ENCODE measurements at regions not wholly inside any gene's neighbourhood (a gene's known extent, or its start where the extent isn't known, plus 50 kb on each side); places are given as distances from the start of the nearest gene placed in this dataset.
"Not testable (repeated sequence)": the region's sequence is repeated elsewhere in the genome, so short reads cannot be mapped to it uniquely, and the experiment has no call there.

GRCh38 chr4:75180790-75181776, 248.2 kb downstream of the PARM1 start:
- intact Hi-C loops (cut with DNase I), result no loop called here
- Histone ChIP-seq H3K4me3 (ENCODE audit: low read length in 2 of 2) (no peak overlapping the region), H3K36me3 (ENCODE audit: control insufficient read depth in 1 of 2, insufficient read depth in 2 of 2, low read length in 1 of 2) (no peaks in the 10 kb centered on the region), H3K27ac (ENCODE audit: low read depth in 1 of 2, low read length in 2 of 2) (no peak overlapping the region), H3K27me3 (ENCODE audit: control insufficient read depth in 1 of 2, insufficient read depth in 2 of 2, low read length in 1 of 2) (no peaks in the 10 kb centered on the region), H3K4me1 (ENCODE audit: control insufficient read depth in 1 of 2, insufficient read depth in 2 of 2, low read length in 2 of 2) (no peaks in the 10 kb centered on the region), H3K9me3 (ENCODE audit: control insufficient read depth, low read length) (no peaks in the 10 kb centered on the region)
- WGBS, 2 donors, result 79 to 83% methylated on average over 10 of the region's 10 CpGs
- ATAC-seq (ENCODE audit: low FRiP score) (no peak), DNase-seq (peak; percentile 47 to 75)

GRCh38 chr4:75180217-75180616, 247.3 kb downstream of the PARM1 start:
- no peaks in the 10 kb centered on the region for H3K9me3 ChIP-seq (ENCODE audit: control insufficient read depth, low read length)
- H3K4me1 ChIP-seq (ENCODE audit: control insufficient read depth in 1 of 2, insufficient read depth in 2 of 2, low read length in 2 of 2), result no peaks in the 10 kb centered on the region
- intact Hi-C loops (cut with DNase I), result no loop called here
- H3K4me3 ChIP-seq (ENCODE audit: low read length in 2 of 2), result no peak overlapping the region
- no peak for DNase-seq
- no peaks in the 10 kb centered on the region for H3K27me3 ChIP-seq (ENCODE audit: control insufficient read depth in 1 of 2, insufficient read depth in 2 of 2, low read length in 1 of 2)
- no peak for ATAC-seq (ENCODE audit: low FRiP score)
- H3K27ac ChIP-seq (ENCODE audit: low read depth in 1 of 2, low read length in 2 of 2), result no peak overlapping the region
- H3K36me3 ChIP-seq (ENCODE audit: control insufficient read depth in 1 of 2, insufficient read depth in 2 of 2, low read length in 1 of 2), result no peaks in the 10 kb centered on the region

DNA sequence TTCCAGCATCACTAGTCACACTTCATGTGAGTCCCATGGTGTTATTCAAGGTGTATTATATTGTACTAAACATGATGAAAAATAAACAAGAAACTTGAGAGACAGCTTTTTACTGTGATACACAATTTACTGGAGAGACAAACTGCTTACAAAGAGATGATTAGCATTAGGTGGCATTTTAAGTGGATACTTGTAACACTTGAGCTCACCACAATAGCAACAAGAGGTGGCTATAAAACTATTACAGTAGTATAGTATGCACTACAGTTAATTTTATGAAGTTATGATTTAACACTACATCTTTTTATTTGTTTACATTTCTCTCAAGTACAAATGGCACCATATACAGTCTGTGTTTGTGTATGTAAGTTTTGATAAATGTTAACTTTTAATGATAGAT, 246.6 kb downstream of the PARM1 start:
- ATAC-seq (ENCODE audit: low FRiP score), result no peak
- Histone ChIP-seq H3K9me3 (ENCODE audit: control insufficient read depth, low read length) (no peaks in the 10 kb centered on the region), H3K4me1 (ENCODE audit: control insufficient read depth in 1 of 2, insufficient read depth in 2 of 2, low read length in 2 of 2) (no peaks in the 10 kb centered on the region), H3K36me3 (ENCODE audit: control insufficient read depth in 1 of 2, insufficient read depth in 2 of 2, low read length in 1 of 2) (no peaks in the 10 kb centered on the region), H3K27me3 (ENCODE audit: control insufficient read depth in 1 of 2, insufficient read depth in 2 of 2, low read length in 1 of 2) (no peaks in the 10 kb centered on the region), H3K4me3 (ENCODE audit: low read length in 2 of 2) (no peak overlapping the region), H3K27ac (ENCODE audit: low read depth in 1 of 2, low read length in 2 of 2) (no peak overlapping the region)
- intact Hi-C loops (cut with DNase I), result no loop called here
- no peak for DNase-seq

DNA sequence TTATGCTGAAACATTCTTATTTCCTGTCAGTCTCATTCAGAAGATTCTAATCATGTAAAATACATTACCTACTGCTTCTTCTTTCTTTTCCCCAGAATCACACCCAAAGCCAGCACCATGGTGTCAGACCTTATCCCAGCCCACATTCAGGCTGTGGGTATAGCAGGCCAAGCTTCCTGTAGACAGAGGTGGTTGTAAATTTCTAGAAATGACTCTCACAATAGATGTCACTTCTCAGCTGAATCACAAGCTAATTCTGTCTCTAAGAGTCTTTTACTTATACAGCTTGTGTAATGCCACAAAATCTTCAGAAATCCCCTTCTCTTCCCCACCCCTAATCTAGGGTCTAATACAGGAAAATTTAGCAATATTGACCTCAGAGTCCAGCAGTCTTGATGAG, 239.6 kb downstream of the PARM1 start:
- intact Hi-C loops (cut with DNase I), result no loop called here
- Histone ChIP-seq H3K27ac (ENCODE audit: low read depth in 1 of 2, low read length in 2 of 2) (no peak overlapping the region), H3K36me3 (ENCODE audit: control insufficient read depth in 1 of 2, insufficient read depth in 2 of 2, low read length in 1 of 2) (no peaks in the 10 kb centered on the region), H3K27me3 (ENCODE audit: control insufficient read depth in 1 of 2, insufficient read depth in 2 of 2, low read length in 1 of 2) (no peaks in the 10 kb centered on the region), H3K9me3 (ENCODE audit: control insufficient read depth, low read length) (no peaks in the 10 kb centered on the region), H3K4me3 (ENCODE audit: low read length in 2 of 2) (no peak overlapping the region), H3K4me1 (ENCODE audit: control insufficient read depth in 1 of 2, insufficient read depth in 2 of 2, low read length in 2 of 2) (no peaks in the 10 kb centered on the region)
- DNase-seq, result no peak
- no peak for ATAC-seq (ENCODE audit: low FRiP score)

GRCh38 chr4:75169427-75169826, 236.5 kb downstream of the PARM1 start:
- no peak for DNase-seq
- no peak for ATAC-seq (ENCODE audit: low FRiP score)
- no peaks in the 10 kb centered on the region for H3K27me3 ChIP-seq (ENCODE audit: control insufficient read depth in 1 of 2, insufficient read depth in 2 of 2, low read length in 1 of 2)
- intact Hi-C loops (cut with DNase I), result no loop called here
- H3K9me3 ChIP-seq (ENCODE audit: control insufficient read depth, low read length), result no peaks in the 10 kb centered on the region
- H3K4me1 ChIP-seq (ENCODE audit: control insufficient read depth in 1 of 2, insufficient read depth in 2 of 2, low read length in 2 of 2), result no peaks in the 10 kb centered on the region
- H3K4me3 ChIP-seq (ENCODE audit: low read length in 2 of 2), result no peak overlapping the region
- no peaks in the 10 kb centered on the region for H3K36me3 ChIP-seq (ENCODE audit: control insufficient read depth in 1 of 2, insufficient read depth in 2 of 2, low read length in 1 of 2)
- 15 to 30% methylated on average over 6 of the region's 6 CpGs for WGBS, 2 donors
- no peak overlapping the region for H3K27ac ChIP-seq (ENCODE audit: low read depth in 1 of 2, low read length in 2 of 2)

- no peak overlapping the region for H3K4me3 ChIP-seq (ENCODE audit: low read length in 2 of 2)
- H3K9me3 ChIP-seq (ENCODE audit: control insufficient read depth, low read length), result no peaks in the 10 kb centered on the region
- H3K36me3 ChIP-seq (ENCODE audit: control insufficient read depth in 1 of 2, insufficient read depth in 2 of 2, low read length in 1 of 2), result no peaks in the 10 kb centered on the region
- DNase-seq (no peak), ATAC-seq (ENCODE audit: low FRiP score) (no peak)
- H3K4me1 ChIP-seq (ENCODE audit: control insufficient read depth in 1 of 2, insufficient read depth in 2 of 2, low read length in 2 of 2), result no peaks in the 10 kb centered on the region
- H3K27me3 ChIP-seq (ENCODE audit: control insufficient read depth in 1 of 2, insufficient read depth in 2 of 2, low read length in 1 of 2), result no peaks in the 10 kb centered on the region
- no peak overlapping the region for H3K27ac ChIP-seq (ENCODE audit: low read depth in 1 of 2, low read length in 2 of 2)
- intact Hi-C loops (cut with DNase I), result no loop called here
- 43 to 49% methylated on average over 2 of the region's 2 CpGs for WGBS, 2 donors
These were observed 236.1 kb downstream of the PARM1 start for GRCh38 chr4:75169020-75169419.

DNA sequence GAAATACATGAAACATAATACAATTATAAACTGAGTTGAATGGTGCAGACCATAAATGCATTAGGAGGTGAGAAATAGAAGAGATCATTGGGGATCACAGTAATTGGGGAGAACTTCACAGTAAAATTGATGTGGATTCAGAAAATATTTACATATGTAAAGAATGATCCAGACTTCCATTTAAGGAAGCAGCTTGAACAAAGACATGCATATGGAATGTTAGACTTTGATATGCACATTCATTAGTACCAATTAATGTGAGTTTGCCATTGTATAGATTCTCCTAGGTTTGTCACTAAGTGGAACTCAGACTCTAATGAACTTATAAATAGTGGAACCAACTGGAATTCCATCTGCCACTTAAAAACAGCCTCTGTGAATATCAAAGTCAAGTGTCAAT, 235.6 kb downstream of the PARM1 start:
- ATAC-seq (ENCODE audit: low FRiP score) (no peak), DNase-seq (no peak)
- H3K9me3 ChIP-seq (ENCODE audit: control insufficient read depth, low read length), result no peaks in the 10 kb centered on the region
- no peaks in the 10 kb centered on the region for H3K27me3 ChIP-seq (ENCODE audit: control insufficient read depth in 1 of 2, insufficient read depth in 2 of 2, low read length in 1 of 2)
- H3K36me3 ChIP-seq (ENCODE audit: control insufficient read depth in 1 of 2, insufficient read depth in 2 of 2, low read length in 1 of 2), result no peaks in the 10 kb centered on the region
- H3K4me1 ChIP-seq (ENCODE audit: control insufficient read depth in 1 of 2, insufficient read depth in 2 of 2, low read length in 2 of 2), result no peaks in the 10 kb centered on the region
- intact Hi-C loops (cut with DNase I), result no loop called here
- H3K4me3 ChIP-seq (ENCODE audit: low read length in 2 of 2), result no peak overlapping the region
- H3K27ac ChIP-seq (ENCODE audit: low read depth in 1 of 2, low read length in 2 of 2), result no peak overlapping the region

DNA sequence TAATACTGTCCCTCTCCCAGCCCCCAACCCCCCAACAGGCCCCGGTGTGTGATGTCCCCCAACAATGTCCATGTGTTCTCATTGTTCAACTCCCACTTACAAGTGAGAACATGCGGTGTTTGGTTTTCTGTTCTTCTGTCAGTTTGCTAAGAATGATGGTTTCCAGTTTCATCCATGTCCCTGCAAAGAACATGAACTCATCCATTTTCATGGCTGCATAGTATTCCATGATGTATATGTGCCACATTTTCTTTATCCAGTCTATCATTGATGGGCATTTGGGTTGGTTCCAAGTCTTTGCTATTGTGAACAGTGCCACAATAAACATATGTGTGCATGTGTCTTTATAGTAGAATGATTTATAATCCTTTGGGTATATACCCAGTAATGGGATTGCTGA, 232.2 kb downstream of the PARM1 start:
- 77 to 80% methylated on average over 2 of the region's 2 CpGs for WGBS, 2 donors

DNA sequence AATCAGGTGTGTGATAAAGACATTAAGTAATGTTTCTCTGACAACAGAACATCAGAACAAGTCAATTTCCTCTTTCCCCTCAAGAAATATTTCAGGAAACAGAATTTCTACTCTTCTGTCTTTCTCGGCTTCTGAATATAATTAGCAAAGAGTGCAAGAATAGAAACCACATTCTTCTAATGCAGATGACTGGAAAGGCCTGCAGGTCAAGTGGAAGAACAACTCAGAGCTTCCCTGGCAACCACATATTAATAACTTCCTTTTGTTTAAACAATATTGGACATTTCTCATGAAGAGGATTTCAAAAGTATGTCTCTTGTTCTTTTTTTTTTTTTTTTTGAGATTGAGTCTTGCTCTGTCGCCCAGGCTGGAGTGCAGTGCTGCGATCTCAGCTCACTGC, 225.5 kb downstream of the PARM1 start:
- 86 to 89% methylated on average over 2 to 3 of the region's 3 CpGs for WGBS, 2 donors
- peaks cover 2% of the 10 kb centered on the region for H3K9me3 ChIP-seq (ENCODE audit: control insufficient read depth, low read length)
- no peaks in the 10 kb centered on the region for H3K36me3 ChIP-seq (ENCODE audit: control insufficient read depth in 1 of 2, insufficient read depth in 2 of 2, low read length in 1 of 2)
- no peak overlapping the region for H3K4me3 ChIP-seq (ENCODE audit: low read length in 2 of 2)
- no peaks in the 10 kb centered on the region for H3K27me3 ChIP-seq (ENCODE audit: control insufficient read depth in 1 of 2, insufficient read depth in 2 of 2, low read length in 1 of 2)
- no peaks in the 10 kb centered on the region for H3K4me1 ChIP-seq (ENCODE audit: control insufficient read depth in 1 of 2, insufficient read depth in 2 of 2, low read length in 2 of 2)
- ATAC-seq (ENCODE audit: low FRiP score) (no peak), DNase-seq (no peak)
- H3K27ac ChIP-seq (ENCODE audit: low read depth in 1 of 2, low read length in 2 of 2), result no peak overlapping the region
- intact Hi-C loops (cut with DNase I), result no loop called here

More for the DNA sequence above, 232.2 kb downstream of the PARM1 start:
- DNase-seq; H3K27me3 ChIP-seq (ENCODE audit: control insufficient read depth in 1 of 2, insufficient read depth in 2 of 2, low read length in 1 of 2); H3K27ac ChIP-seq (ENCODE audit: low read depth in 1 of 2, low read length in 2 of 2); H3K4me1 ChIP-seq (ENCODE audit: control insufficient read depth in 1 of 2, insufficient read depth in 2 of 2, low read length in 2 of 2); H3K4me3 ChIP-seq (ENCODE audit: low read length in 2 of 2); ATAC-seq (ENCODE audit: low FRiP score); intact Hi-C loops (cut with DNase I); H3K9me3 ChIP-seq (ENCODE audit: control insufficient read depth, low read length); H3K36me3 ChIP-seq (ENCODE audit: control insufficient read depth in 1 of 2, insufficient read depth in 2 of 2, low read length in 1 of 2): not testable (repeated sequence)

All from aorta (tissue), 5 donors.